OCI-LY3 (cell line): ENCODE measurements at regions not wholly inside any gene's neighbourhood (a gene's known extent, or its start where the extent isn't known, plus 50 kb on each side); places are given as distances from the start of the nearest gene placed in this dataset.

Experiments
- EZH2phosphoT487 ChIP-seq: fragments of 200-600 bp; shearing (Covaris generic); IDR thresholded peaks from 2 replicates; pipeline ENCODE4 v1.6.1; 2018; ENCODE audit warnings: antibody characterized with exemption, mixed run types, low read depth
- TF ChIP-seq, protein P1 (sequence below): fragments of 200-600, 300-600 bp; sonication (generic); IDR thresholded peaks from 2 replicates; pipeline ENCODE4 v1.5.1; 2014; ENCODE audit warnings: antibody characterized with exemption, low read length, low read depth

DNA sequence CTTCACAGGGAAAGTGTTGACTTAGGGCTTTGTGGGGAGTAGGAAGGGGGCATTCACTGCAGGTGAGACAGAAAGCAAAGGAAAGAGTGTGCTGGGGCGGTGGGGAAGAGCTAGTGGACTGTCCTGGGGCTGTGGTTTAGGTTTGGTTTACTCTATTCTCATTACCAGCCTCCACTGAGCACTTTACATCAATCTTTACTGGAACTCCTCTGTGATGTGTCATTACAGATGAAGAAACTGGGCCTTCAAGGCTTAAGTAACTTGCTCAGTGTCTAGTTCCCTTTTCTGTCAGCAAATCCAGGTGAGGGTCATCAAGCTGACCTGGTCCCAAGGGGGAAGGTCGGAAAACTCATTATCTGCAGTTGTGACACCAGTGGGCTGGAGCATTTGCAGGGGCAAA is 120.2 kb upstream of the PFN2 start:
- TF ChIP-seq, protein P1, sequence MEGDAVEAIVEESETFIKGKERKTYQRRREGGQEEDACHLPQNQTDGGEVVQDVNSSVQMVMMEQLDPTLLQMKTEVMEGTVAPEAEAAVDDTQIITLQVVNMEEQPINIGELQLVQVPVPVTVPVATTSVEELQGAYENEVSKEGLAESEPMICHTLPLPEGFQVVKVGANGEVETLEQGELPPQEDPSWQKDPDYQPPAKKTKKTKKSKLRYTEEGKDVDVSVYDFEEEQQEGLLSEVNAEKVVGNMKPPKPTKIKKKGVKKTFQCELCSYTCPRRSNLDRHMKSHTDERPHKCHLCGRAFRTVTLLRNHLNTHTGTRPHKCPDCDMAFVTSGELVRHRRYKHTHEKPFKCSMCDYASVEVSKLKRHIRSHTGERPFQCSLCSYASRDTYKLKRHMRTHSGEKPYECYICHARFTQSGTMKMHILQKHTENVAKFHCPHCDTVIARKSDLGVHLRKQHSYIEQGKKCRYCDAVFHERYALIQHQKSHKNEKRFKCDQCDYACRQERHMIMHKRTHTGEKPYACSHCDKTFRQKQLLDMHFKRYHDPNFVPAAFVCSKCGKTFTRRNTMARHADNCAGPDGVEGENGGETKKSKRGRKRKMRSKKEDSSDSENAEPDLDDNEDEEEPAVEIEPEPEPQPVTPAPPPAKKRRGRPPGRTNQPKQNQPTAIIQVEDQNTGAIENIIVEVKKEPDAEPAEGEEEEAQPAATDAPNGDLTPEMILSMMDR, result no peak
- no peak for TF ChIP-seq EZH2phosphoT487
